Stimulated activated CD8-positive, alpha-beta memory T cell treated with anti-CD3 and anti-CD28 coated beads, Interleukin-7, amount 100 ng/mL, for 1 hour (primary cell): ENCODE measurements at regions not wholly inside any gene's neighbourhood (a gene's known extent, or its start where the extent isn't known, plus 50 kb on each side); places are given as distances from the start of the nearest gene placed in this dataset.

Source experiments
- DNase-seq, 2 donors: peaks; one replicate each; pipeline ENCODE4 v3.0.0-alpha.2; 2020; ENCODE audit warnings: low read depth in 2 of 2

DNA sequence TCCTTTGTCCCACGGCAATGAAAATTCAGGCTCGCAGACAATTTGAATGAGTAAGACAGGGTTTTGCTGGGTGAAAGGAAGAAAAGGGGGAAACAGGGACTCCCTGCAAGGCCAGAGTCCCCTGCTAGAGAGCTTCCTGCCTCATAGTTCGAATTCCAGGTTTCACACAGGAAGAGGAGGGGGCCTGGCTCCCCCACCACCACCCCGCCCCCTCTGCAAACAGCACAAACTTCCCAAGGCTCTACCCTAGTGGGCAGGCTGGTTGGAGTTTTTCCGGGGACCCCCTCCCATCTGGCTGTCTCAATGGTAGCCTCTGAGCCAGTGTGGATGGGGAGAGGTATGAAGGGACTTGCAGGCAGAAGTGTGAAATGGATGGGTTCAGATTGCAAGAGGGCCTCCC is 57.4 kb upstream of the NEBL start:
- DNase-seq, result no peak

DNA sequence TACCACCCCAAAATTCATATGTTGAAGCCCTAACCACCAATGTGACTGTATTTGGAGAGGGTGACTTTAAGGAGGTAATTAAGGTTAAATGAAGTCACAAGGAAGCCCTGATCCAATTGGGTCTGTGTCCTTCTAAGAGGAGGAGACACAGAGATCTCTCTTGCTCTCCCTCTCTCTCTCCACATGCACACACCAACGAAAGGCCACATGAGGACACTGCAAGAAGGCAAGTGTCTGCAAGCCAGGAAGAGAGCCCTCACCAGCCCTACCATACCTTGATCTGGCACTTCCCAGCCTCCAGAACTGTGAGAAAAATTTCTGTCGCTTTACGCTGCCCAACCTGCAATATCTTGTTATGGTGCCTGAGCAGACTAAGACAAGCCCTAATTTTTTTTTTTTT is 56.0 kb upstream of the NEBL start:
- DNase-seq, result no peak

DNA sequence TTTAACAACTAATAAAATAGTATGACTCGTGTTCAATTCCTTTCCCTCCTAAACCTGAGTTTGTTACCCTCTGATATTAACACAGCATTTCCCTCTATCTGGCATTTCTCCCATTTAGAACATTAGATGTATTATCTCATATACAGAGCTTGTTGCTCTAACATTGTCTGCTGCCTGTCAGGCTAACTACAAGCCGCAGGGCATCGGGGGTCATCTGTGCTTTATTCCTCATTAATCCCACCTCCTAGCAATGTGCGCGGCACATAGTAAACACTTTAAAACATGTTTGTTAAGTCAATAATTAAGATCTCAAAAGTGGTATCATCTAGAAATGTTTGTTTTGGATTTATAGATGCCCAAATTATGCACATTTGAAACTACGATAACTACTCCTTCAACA is 52.9 kb upstream of the NEBL start:
- no peak for DNase-seq

DNA sequence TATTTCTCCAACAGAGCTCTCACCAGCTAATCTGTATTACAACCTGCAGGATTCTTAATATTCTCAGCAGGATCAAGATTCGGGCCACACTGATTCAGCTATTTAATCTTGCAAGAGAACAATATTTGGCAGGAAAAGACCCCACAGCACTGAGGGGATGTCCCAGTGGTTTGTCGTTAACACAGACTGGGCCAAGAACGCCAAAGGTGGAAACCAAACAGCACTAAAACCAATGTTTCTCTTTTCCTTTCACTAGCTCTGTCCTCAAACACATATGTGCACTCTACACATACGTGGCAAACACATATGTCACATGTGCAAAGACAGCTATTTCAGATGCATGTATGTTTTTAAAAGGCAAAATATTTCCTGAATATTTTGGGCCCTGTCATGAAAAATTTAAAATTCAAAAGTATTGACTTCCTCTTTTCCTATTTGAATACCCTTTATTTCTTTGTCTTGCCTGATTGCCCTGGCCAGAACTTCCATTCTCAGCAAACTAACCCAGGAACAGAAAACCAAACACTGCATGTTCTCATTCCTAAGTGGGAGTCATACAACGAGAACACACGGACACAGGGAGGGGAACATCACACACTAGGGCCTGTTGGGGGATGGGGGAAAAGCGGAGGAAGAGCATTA is 51.7 kb upstream of the NEBL start:
- DNase-seq, result no peak
